Tibial artery (tissue), 4 donors: ENCODE measurements at regions not wholly inside any gene's neighbourhood (a gene's known extent, or its start where the extent isn't known, plus 50 kb on each side); places are given as distances from the start of the nearest gene placed in this dataset.

Source experiments
- DNase-seq, 2 donors: peaks; one replicate each; pipeline ENCODE4 v3.0.0-alpha.2; 2019
- H3K27ac ChIP-seq, 2 donors: fragments of 200-600 bp; sonication (generic) in 1 of 2; 1 replicate in 1 of 2; 2 replicates in 1 of 2; pipeline ENCODE4 v1.5.1; 2018 to 2019; ENCODE audit warnings: mild to moderate bottlenecking in 1 of 2
- H3K27me3 ChIP-seq, 2 donors: fragments of 200-600 bp; sonication (generic) in 1 of 2; one replicate each; pipeline versions ENCODE4 v1.5.1 to v1.6.0; 2016 to 2019
- H3K36me3 ChIP-seq, 3 donors: fragments of 200-600 bp; sonication (generic) in 2 of 3; one replicate each; pipeline ENCODE4 v1.5.1; 2016 to 2019; ENCODE audit warnings: mild to moderate bottlenecking in 2 of 3
- H3K4me1 ChIP-seq, 4 donors: fragments of 200-600 bp; sonication (generic) in 2 of 4; 1 replicate in 3 of 4; 2 replicates in 1 of 4; pipeline ENCODE4 v1.5.1; 2016 to 2019
- H3K4me3 ChIP-seq, 2 donors: fragments of 200-600 bp; sonication (generic) in 1 of 2; 1 replicate in 1 of 2; 2 replicates in 1 of 2; pipeline ENCODE4 v1.5.1; 2018 to 2019; ENCODE audit warnings: mild to moderate bottlenecking in 2 of 2
- H3K9me3 ChIP-seq, 3 donors: fragments of 200-600 bp; sonication (generic) in 1 of 3; one replicate each; pipeline ENCODE4 v1.5.1; 2016 to 2019
- CTCF ChIP-seq, 2 experiments: fragments of 200-600 bp in 1 of 2; fragments of 450-650 bp in 1 of 2; IDR thresholded peaks; one replicate each; pipeline ENCODE4 v1.5.1; 2017 to 2019; ENCODE audit warnings: antibody characterized with exemption in 2 of 2, mild to moderate bottlenecking in 1 of 2, moderate library complexity in 1 of 2
- intact Hi-C: fragments of 100-400 bp; cut with DNase I; formaldehyde crosslinking; loops from one replicate; pipeline ENCODE4 v1.15.0; 2023; ENCODE audit warnings: low total_unique reads

GRCh38 chr6:168794491-168794890, 353.5 kb downstream of the SMOC2 start:
- no peak for TF ChIP-seq CTCF (IDR thresholded peaks at IDR 0.05)
- H3K9me3 ChIP-seq = no peaks in the 10 kb centered on the region
- H3K4me1 ChIP-seq = no peaks in the 10 kb centered on the region
- no peak for DNase-seq
- no peaks in the 10 kb centered on the region for H3K27me3 ChIP-seq
- H3K27ac ChIP-seq = no peak overlapping the region
- intact Hi-C loops = no loop called here
- no peaks in the 10 kb centered on the region for H3K36me3 ChIP-seq
- no peak overlapping the region for H3K4me3 ChIP-seq

- intact Hi-C loops = no loop called here
- no peak for TF ChIP-seq CTCF (IDR thresholded peaks at IDR 0.05)
- Histone ChIP-seq H3K27ac (no peak overlapping the region), H3K9me3 (no peaks in the 10 kb centered on the region), H3K4me3 (no peak overlapping the region), H3K27me3 (no peaks in the 10 kb centered on the region), H3K4me1 (no peaks in the 10 kb centered on the region), H3K36me3 (no peaks in the 10 kb centered on the region)
- DNase-seq = no peak
These were observed 352.7 kb downstream of the SMOC2 start for GRCh38 chr6:168793649-168794048.

GRCh38 chr6:168791917-168792316, 350.9 kb downstream of the SMOC2 start:
- intact Hi-C loops = no loop called here
- H3K36me3 ChIP-seq = no peaks in the 10 kb centered on the region
- H3K27ac ChIP-seq = no peak overlapping the region
- H3K4me1 ChIP-seq = no peaks in the 10 kb centered on the region
- H3K9me3 ChIP-seq = no peaks in the 10 kb centered on the region
- no peak for DNase-seq
- no peak overlapping the region for H3K4me3 ChIP-seq
- H3K27me3 ChIP-seq = no peaks in the 10 kb centered on the region
- no peak for TF ChIP-seq CTCF (IDR thresholded peaks at IDR 0.05)

- intact Hi-C loops = no loop called here
- TF ChIP-seq CTCF (IDR thresholded peaks at IDR 0.05) = no peak
These were observed 348.7 kb downstream of the SMOC2 start for GRCh38 chr6:168789699-168790098.

GRCh38 chr6:168785720-168786511, 344.9 kb downstream of the SMOC2 start:
- intact Hi-C loops = no loop called here
- no peak for DNase-seq
- no peaks in the 10 kb centered on the region for H3K9me3 ChIP-seq

More at GRCh38 chr6:168789699-168790098, 348.7 kb downstream of the SMOC2 start:
- Histone ChIP-seq H3K9me3 (no peaks in the 10 kb centered on the region), H3K36me3 (no peaks in the 10 kb centered on the region), H3K27ac (no peak overlapping the region), H3K4me1 (no peaks in the 10 kb centered on the region), H3K27me3 (no peaks in the 10 kb centered on the region), H3K4me3 (no peak overlapping the region)
- DNase-seq = no peak

More at GRCh38 chr6:168785720-168786511, 344.9 kb downstream of the SMOC2 start:
- Histone ChIP-seq H3K27ac (no peak overlapping the region), H3K36me3 (no peaks in the 10 kb centered on the region), H3K27me3 (no peaks in the 10 kb centered on the region), H3K4me1 (peaks cover 0 to 23% (median 0%) of the 10 kb centered on the region in 4 donors), H3K4me3 (no peak overlapping the region)
- TF ChIP-seq CTCF (IDR thresholded peaks at IDR 0.05) = no peak
